HCT116 (cell line): ENCODE measurements at regions not wholly inside any gene's neighbourhood (a gene's known extent, or its start where the extent isn't known, plus 50 kb on each side); places are given as distances from the start of the nearest gene placed in this dataset.

ENCODE experiments used
- ATAC-seq: fragments of 200-7000 bp; cut with Tn5 transposase; 2 replicates; pipeline ENCODE4 v1.9.1; 2020; ENCODE audit warnings: mild to moderate bottlenecking, moderate library complexity
- BruUV-seq: library from RNA; stranded (reverse); fragments of 400-500 nt; replicated peaks from 2 replicates; lab custom pipeline; 2021; lab: Mats Ljungman, UMichigan
- CTCF ChIA-PET: fragments of 300-600 bp; sonication (Branson Sonifier 250); formaldehyde crosslinking; loops from one replicate; lab custom pipeline; 2021; ENCODE audit warnings: antibody characterized with exemption; lab: Charles Lee
- POLR2A ChIA-PET: fragments of 300-600, 350-600 bp; sonication (Branson Sonifier 250); formaldehyde crosslinking; loops from one replicate; lab custom pipeline; 2021; ENCODE audit warnings: antibody characterized with exemption; lab: Charles Lee
- RAD21 ChIA-PET, 2 experiments: fragments of 300-600 bp; sonication (Branson Sonifier 250); formaldehyde crosslinking; loops; one replicate each; lab custom pipeline; 2023; ENCODE audit warnings: low total read pairs in 2 of 2; ENCODE audit not compliant: uncharacterized antibody in 2 of 2, unreplicated experiment in 2 of 2, low non-redundant PET in 1 of 2; lab: Charles Lee
- DNase-seq: peaks from one replicate; pipeline ENCODE4 v3.0.0-alpha.2; 2010; ENCODE audit warnings: low read depth, low spot score
- H2AFZ ChIP-seq: fragments of 200-600 bp; shearing (Covaris generic), sonication (generic); 2 replicates; pipeline ENCODE4 v1.6.1; 2017; ENCODE audit warnings: low read depth, mixed run types, mixed read lengths, antibody characterized with exemption, low read length; ENCODE audit not compliant: poor library complexity, severe bottlenecking
- H3K27ac ChIP-seq: 2 replicates; pipeline ENCODE4 v1.5.1; 2012; ENCODE audit warnings: low read depth, low read length
- H3K27me3 ChIP-seq: fragments of 200-600 bp; sonication (generic); 2 replicates; pipeline ENCODE4 v1.6.1; 2016; ENCODE audit warnings: mixed run types, low read length, mixed read lengths; ENCODE audit not compliant: insufficient read depth
- H3K36me3 ChIP-seq, 2 experiments: fragments of 200-500 bp in 1 of 2; fragments of 200-600 bp in 1 of 2; sonication (Bioruptor generic) in 1 of 2; sonication (generic) in 1 of 2; 2 replicates each; pipeline versions ENCODE4 v1.5.1 to v1.6.1; 2014 to 2016; ENCODE audit warnings: low read length in 2 of 2, inconsistent platforms in 1 of 2, mixed read lengths in 1 of 2, mixed run types in 1 of 2; ENCODE audit not compliant: insufficient read depth in 2 of 2, control insufficient read depth in 1 of 2
- H3K4me1 ChIP-seq, 2 experiments: fragments of 200-600 bp in 1 of 2; sonication (generic) in 1 of 2; 2 replicates each; pipeline versions ENCODE4 v1.5.1 to v1.6.1; 2012 to 2017; ENCODE audit warnings: low read length in 2 of 2, inconsistent platforms in 1 of 2, mild to moderate bottlenecking in 1 of 2, mixed read lengths in 1 of 2, mixed run types in 1 of 2, moderate library complexity in 1 of 2; ENCODE audit not compliant: insufficient read depth in 2 of 2, control insufficient read depth in 1 of 2
- H3K4me2 ChIP-seq: fragments of 200-600 bp; sonication (generic); 2 replicates; pipeline ENCODE4 v1.6.1; 2017; ENCODE audit warnings: mixed run types, low read length, mixed read lengths
- H3K4me3 ChIP-seq, 2 experiments: fragments of 200-600 bp in 1 of 2; sonication (generic) in 1 of 2; replicated peaks in 1 of 2; 2 replicates each; pipeline ENCODE4 v1.5.1; 2011 to 2016; ENCODE audit warnings: low read length in 2 of 2, control low read depth in 1 of 2, low read depth in 1 of 2, mild to moderate bottlenecking in 1 of 2, mixed read lengths in 1 of 2, mixed run types in 1 of 2
- H3K79me2 ChIP-seq: fragments of 200-600 bp; sonication (generic); 2 replicates; pipeline ENCODE4 v1.6.1; 2017; ENCODE audit warnings: mild to moderate bottlenecking, mixed run types, low read length, moderate library complexity, mixed read lengths; ENCODE audit not compliant: insufficient read depth
- H3K9ac ChIP-seq: fragments of 200-600 bp; sonication (generic); 2 replicates; pipeline ENCODE4 v1.6.1; 2016; ENCODE audit warnings: low read length, mixed read lengths
- H3K9me2 ChIP-seq: fragments of 200-600 bp; sonication (generic), shearing (Covaris generic); 2 replicates; pipeline ENCODE4 v1.6.1; 2017; ENCODE audit warnings: mixed run types, mild to moderate bottlenecking, moderate library complexity; ENCODE audit not compliant: insufficient read depth
- H3K9me3 ChIP-seq, 2 experiments: fragments of 200-500 bp in 1 of 2; fragments of 200-600 bp in 1 of 2; sonication (Bioruptor generic) in 1 of 2; sonication (generic) in 1 of 2; 2 replicates each; pipeline ENCODE4 v1.6.1; 2014 to 2017; ENCODE audit warnings: low read length in 2 of 2, mixed read lengths in 2 of 2, inconsistent platforms in 1 of 2, low read depth in 1 of 2, mild to moderate bottlenecking in 1 of 2, mixed run types in 1 of 2, moderate library complexity in 1 of 2; ENCODE audit not compliant: control insufficient read depth in 1 of 2, insufficient read depth in 1 of 2
- H4K20me1 ChIP-seq: fragments of 200-600 bp; sonication (generic), shearing (Covaris generic); 2 replicates; pipeline ENCODE4 v1.6.1; 2017; ENCODE audit warnings: mixed run types, mild to moderate bottlenecking, moderate library complexity; ENCODE audit not compliant: insufficient read depth
- CEBPB ChIP-seq: IDR thresholded peaks from 2 replicates; pipeline ENCODE4 v1.6.1; 2012; ENCODE audit warnings: low read depth
- EZH2 ChIP-seq: fragments of 200-600 bp; sonication (generic); IDR thresholded peaks from 2 replicates; pipeline ENCODE4 v1.6.1; 2017; ENCODE audit warnings: antibody characterized with exemption, mixed run types
- JUND ChIP-seq: IDR thresholded peaks from 2 replicates; pipeline ENCODE4 v1.6.1; 2012
- POLR2AphosphoS5 ChIP-seq: IDR thresholded peaks from 2 replicates; pipeline ENCODE4 v1.6.1; 2011; ENCODE audit warnings: mild to moderate bottlenecking, low read depth, low read length, moderate library complexity
- RAD21 ChIP-seq: IDR thresholded peaks from 2 replicates; pipeline ENCODE4 v1.6.1; 2012; ENCODE audit warnings: low read depth, mild to moderate bottlenecking
- SIN3A ChIP-seq: IDR thresholded peaks from 2 replicates; pipeline ENCODE4 v1.6.1; 2012; ENCODE audit warnings: low read depth
- SRF ChIP-seq: IDR thresholded peaks from 2 replicates; pipeline ENCODE4 v1.6.1; 2012; ENCODE audit warnings: low read depth
- YY1 ChIP-seq: IDR thresholded peaks from 2 replicates; pipeline ENCODE4 v1.6.1; 2011; ENCODE audit warnings: low read length, low read depth, moderate library complexity, mild to moderate bottlenecking; ENCODE audit not compliant: insufficient replicate concordance; ENCODE audit errors: extremely low read depth
- ZFX ChIP-seq: fragments of 450-650 bp; IDR thresholded peaks from 2 replicates; pipeline ENCODE4 v1.6.1; 2017
- ZNF274 ChIP-seq: fragments of 200-500 bp; sonication (Bioruptor generic); IDR thresholded peaks from 2 replicates; pipeline ENCODE4 v1.6.1; 2014; ENCODE audit warnings: mild to moderate bottlenecking, low read depth, low read length, inconsistent platforms
- intact Hi-C: fragments of 100-400 bp; cut with micrococcal nuclease; formaldehyde crosslinking; loops from 2 replicates; pipeline ENCODE4 v1.10.0; 2022
- TF ChIP-seq, protein P1 (sequence below): IDR thresholded peaks from 2 replicates; pipeline ENCODE4 v1.6.1; 2012; ENCODE audit warnings: low read depth
- TF ChIP-seq, protein P2 (sequence below): IDR thresholded peaks from 2 replicates; pipeline ENCODE4 v1.6.1; 2012
- TF ChIP-seq, protein P3 (sequence below): IDR thresholded peaks from 2 replicates; pipeline ENCODE4 v1.6.1; 2012
- TF ChIP-seq, protein P4 (sequence below): IDR thresholded peaks from 2 replicates; pipeline ENCODE4 v1.6.1; 2011; ENCODE audit warnings: mild to moderate bottlenecking, low read length, moderate library complexity; ENCODE audit not compliant: insufficient replicate concordance; ENCODE audit errors: extremely low read depth

DNA sequence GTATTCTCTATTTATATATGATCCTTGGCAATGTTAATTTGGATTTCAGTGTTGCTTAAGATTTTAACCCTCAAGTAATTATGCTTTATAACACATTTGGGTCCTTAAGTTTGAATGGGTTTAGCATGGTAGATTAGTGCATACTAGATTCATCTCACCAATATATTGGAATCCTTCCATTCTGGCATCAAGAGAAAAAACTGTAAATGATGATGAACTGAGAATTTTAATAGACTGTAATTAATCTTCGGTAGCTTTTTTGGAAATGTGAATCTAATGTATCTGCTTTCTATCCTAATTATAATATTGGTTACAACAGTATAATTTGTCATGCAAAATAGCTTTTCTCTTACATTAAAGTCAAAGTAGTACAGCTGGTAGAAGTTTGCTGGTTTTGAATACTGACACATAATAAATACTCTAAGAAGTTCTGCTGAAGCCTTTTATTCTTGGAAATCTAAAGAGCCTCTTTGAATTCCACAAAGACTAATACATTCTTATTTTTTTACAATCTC lies 279.8 kb downstream of the AMY1C start:
- no TSS peak for BruUV-seq
- no peak for ATAC-seq

DNA sequence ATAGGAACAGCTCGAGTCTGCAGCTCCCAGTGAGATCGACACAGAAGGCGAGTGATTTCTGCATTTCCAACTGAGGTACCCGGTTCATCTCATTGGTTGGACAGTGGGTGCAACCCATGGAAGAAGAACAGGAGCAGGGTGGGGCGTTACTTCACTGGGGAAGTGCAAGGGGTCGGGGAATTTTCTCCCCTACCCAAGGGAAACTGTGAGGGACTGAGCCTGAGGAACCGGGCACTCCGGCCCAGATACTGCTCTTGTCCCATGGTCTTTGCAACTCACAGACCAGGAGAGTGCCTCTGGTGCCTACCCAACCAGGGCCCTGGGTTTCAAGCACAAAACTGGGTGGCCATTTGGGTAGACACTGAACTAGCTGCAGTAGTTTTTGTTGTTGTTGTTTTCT lies 307.1 kb downstream of the AMY1C start:
- no peak overlapping the region for H2AFZ ChIP-seq
- ATAC-seq (no peak), DNase-seq (no peak)
- RAD21 ChIA-PET: no interaction called here
- POLR2A ChIA-PET: no interaction called here
- no peak overlapping the region for H3K4me3 ChIP-seq
- CTCF ChIA-PET: no interaction called here
- no peak overlapping the region for H3K27ac ChIP-seq
- peaks cover 0 to 13% of the 10 kb centered on the region in 2 experiments; a peak in 1 of 4 replicates for H3K9me3 ChIP-seq
- H3K4me1 ChIP-seq: no peaks in the 10 kb centered on the region
- H3K27me3 ChIP-seq: no peaks in the 10 kb centered on the region
- H3K9ac ChIP-seq: no peak overlapping the region
- no peaks in the 10 kb centered on the region for H3K9me2 ChIP-seq
- no peaks in the 10 kb centered on the region for H3K79me2 ChIP-seq
- no peaks in the 10 kb centered on the region for H3K36me3 ChIP-seq
- H3K4me2 ChIP-seq: no peak overlapping the region
- intact Hi-C loops: no loop called here
- BruUV-seq: no TSS peak
- H4K20me1 ChIP-seq: no peaks in the 10 kb centered on the region
- TF ChIP-seq SRF (no peak), SIN3A (no peak), EZH2 (no peak)
- TF ChIP-seq, protein P1, sequence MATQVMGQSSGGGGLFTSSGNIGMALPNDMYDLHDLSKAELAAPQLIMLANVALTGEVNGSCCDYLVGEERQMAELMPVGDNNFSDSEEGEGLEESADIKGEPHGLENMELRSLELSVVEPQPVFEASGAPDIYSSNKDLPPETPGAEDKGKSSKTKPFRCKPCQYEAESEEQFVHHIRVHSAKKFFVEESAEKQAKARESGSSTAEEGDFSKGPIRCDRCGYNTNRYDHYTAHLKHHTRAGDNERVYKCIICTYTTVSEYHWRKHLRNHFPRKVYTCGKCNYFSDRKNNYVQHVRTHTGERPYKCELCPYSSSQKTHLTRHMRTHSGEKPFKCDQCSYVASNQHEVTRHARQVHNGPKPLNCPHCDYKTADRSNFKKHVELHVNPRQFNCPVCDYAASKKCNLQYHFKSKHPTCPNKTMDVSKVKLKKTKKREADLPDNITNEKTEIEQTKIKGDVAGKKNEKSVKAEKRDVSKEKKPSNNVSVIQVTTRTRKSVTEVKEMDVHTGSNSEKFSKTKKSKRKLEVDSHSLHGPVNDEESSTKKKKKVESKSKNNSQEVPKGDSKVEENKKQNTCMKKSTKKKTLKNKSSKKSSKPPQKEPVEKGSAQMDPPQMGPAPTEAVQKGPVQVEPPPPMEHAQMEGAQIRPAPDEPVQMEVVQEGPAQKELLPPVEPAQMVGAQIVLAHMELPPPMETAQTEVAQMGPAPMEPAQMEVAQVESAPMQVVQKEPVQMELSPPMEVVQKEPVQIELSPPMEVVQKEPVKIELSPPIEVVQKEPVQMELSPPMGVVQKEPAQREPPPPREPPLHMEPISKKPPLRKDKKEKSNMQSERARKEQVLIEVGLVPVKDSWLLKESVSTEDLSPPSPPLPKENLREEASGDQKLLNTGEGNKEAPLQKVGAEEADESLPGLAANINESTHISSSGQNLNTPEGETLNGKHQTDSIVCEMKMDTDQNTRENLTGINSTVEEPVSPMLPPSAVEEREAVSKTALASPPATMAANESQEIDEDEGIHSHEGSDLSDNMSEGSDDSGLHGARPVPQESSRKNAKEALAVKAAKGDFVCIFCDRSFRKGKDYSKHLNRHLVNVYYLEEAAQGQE: no peak
- TF ChIP-seq, protein P2, sequence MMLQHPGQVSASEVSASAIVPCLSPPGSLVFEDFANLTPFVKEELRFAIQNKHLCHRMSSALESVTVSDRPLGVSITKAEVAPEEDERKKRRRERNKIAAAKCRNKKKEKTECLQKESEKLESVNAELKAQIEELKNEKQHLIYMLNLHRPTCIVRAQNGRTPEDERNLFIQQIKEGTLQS: no peak

More for the DNA sequence above, 279.8 kb downstream of the AMY1C start:
- Histone ChIP-seq H3K9me2 (no peaks in the 10 kb centered on the region), H2AFZ (no peak overlapping the region)
- intact Hi-C loops: no loop called here
- TF ChIP-seq SIN3A (no peak), POLR2AphosphoS5 (no peak), ZFX (no peak), ZNF274 (no peak), EZH2 (no peak), YY1 (no peak), RAD21 (no peak), JUND (no peak), CEBPB (no peak)
- TF ChIP-seq, protein P3, sequence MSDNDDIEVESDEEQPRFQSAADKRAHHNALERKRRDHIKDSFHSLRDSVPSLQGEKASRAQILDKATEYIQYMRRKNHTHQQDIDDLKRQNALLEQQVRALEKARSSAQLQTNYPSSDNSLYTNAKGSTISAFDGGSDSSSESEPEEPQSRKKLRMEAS: no peak
- TF ChIP-seq, protein P4, sequence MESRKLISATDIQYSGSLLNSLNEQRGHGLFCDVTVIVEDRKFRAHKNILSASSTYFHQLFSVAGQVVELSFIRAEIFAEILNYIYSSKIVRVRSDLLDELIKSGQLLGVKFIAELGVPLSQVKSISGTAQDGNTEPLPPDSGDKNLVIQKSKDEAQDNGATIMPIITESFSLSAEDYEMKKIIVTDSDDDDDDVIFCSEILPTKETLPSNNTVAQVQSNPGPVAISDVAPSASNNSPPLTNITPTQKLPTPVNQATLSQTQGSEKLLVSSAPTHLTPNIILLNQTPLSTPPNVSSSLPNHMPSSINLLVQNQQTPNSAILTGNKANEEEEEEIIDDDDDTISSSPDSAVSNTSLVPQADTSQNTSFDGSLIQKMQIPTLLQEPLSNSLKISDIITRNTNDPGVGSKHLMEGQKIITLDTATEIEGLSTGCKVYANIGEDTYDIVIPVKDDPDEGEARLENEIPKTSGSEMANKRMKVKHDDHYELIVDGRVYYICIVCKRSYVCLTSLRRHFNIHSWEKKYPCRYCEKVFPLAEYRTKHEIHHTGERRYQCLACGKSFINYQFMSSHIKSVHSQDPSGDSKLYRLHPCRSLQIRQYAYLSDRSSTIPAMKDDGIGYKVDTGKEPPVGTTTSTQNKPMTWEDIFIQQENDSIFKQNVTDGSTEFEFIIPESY: no peak
- TF ChIP-seq, all 23 proteins: peak for 0
- Histone ChIP-seq H3K27ac (no peak overlapping the region), H3K4me2 (no peak overlapping the region), H3K9me3 (peaks cover 0 to 3% of the 10 kb centered on the region in 2 experiments; a peak in 1 of 4 replicates), H3K4me3 (no peak overlapping the region), H4K20me1 (no peaks in the 10 kb centered on the region), H3K27me3 (no peaks in the 10 kb centered on the region), H3K79me2 (no peaks in the 10 kb centered on the region), H3K4me1 (no peaks in the 10 kb centered on the region), H3K9ac (no peak overlapping the region), H3K36me3 (no peaks in the 10 kb centered on the region)
- RAD21 ChIA-PET: no interaction called here
- no peak for DNase-seq
- POLR2A ChIA-PET: no interaction called here
- CTCF ChIA-PET: no interaction called here
